HL-60 (cell line): ENCODE measurements at regions not wholly inside any gene's neighbourhood (a gene's known extent, or its start where the extent isn't known, plus 50 kb on each side); places are given as distances from the start of the nearest gene placed in this dataset.

Source experiments
- DNase-seq, 2 experiments: peaks; one replicate each; pipeline ENCODE4 v3.0.0-alpha.2; 2010 to 2020; ENCODE audit warnings: low read depth in 1 of 2, low spot score in 1 of 2
- H3K27ac ChIP-seq: fragments of 250-450 bp; sonication (Bioruptor Pico); replicated peaks from 2 replicates; pipeline ENCODE4 v1.5.1; 2020; ENCODE audit warnings: mild to moderate bottlenecking, moderate library complexity
- H3K27me3 ChIP-seq: fragments of 250-450 bp; sonication (Bioruptor Pico); 2 replicates; pipeline ENCODE4 v1.5.1; 2021; ENCODE audit warnings: mild to moderate bottlenecking, moderate library complexity; ENCODE audit not compliant: insufficient read depth, poor library complexity, severe bottlenecking
- H3K4me3 ChIP-seq: replicated peaks from 2 replicates; pipeline ENCODE4 v1.5.1; 2011; ENCODE audit warnings: mild to moderate bottlenecking, control low read depth, low read length; ENCODE audit not compliant: insufficient read depth
- CTCF ChIP-seq: IDR thresholded peaks from one replicate; pipeline ENCODE4 v1.5.1; 2011; ENCODE audit warnings: low read length, control low read depth, inconsistent platforms; ENCODE audit not compliant: insufficient read depth
- GABPA ChIP-seq: IDR thresholded peaks from 2 replicates; pipeline ENCODE4 v1.6.1; 2012; ENCODE audit warnings: low read depth
- POLR2AphosphoS5 ChIP-seq: IDR thresholded peaks from 2 replicates; pipeline ENCODE4 v1.6.1; 2012; ENCODE audit warnings: low read depth
- REST ChIP-seq: IDR thresholded peaks from 2 replicates; pipeline ENCODE4 v1.6.1; 2012; ENCODE audit warnings: low read depth; ENCODE audit not compliant: insufficient replicate concordance
- SPI1 ChIP-seq: IDR thresholded peaks from 2 replicates; pipeline ENCODE4 v1.6.1; 2012; ENCODE audit warnings: low read depth, mild to moderate bottlenecking, borderline replicate concordance

- no peak for DNase-seq
- H3K4me3 ChIP-seq, result no peak overlapping the region
- TF ChIP-seq SPI1 (no peak), REST (no peak), POLR2AphosphoS5 (no peak), CTCF (no peak), GABPA (no peak)
- peaks cover 3% of the 10 kb centered on the region for H3K27me3 ChIP-seq
- no peak overlapping the region for H3K27ac ChIP-seq
These were observed 112.4 kb downstream of the NUFIP1 start for GRCh38 chr13:44876782-44877324.

- H3K27ac ChIP-seq, result no peak overlapping the region
- TF ChIP-seq SPI1 (no peak), POLR2AphosphoS5 (no peak), CTCF (no peak), REST (no peak), GABPA (no peak)
- H3K4me3 ChIP-seq, result no peak overlapping the region
- no peak for DNase-seq
- peaks cover 3% of the 10 kb centered on the region for H3K27me3 ChIP-seq
These were observed 114.2 kb downstream of the NUFIP1 start for GRCh38 chr13:44874886-44875630.

- no peak for DNase-seq
- Histone ChIP-seq H3K27ac (no peak overlapping the region), H3K4me3 (no peak overlapping the region), H3K27me3 (peaks cover 4% of the 10 kb centered on the region)
- no peak for TF ChIP-seq POLR2AphosphoS5
- TF ChIP-seq CTCF, result no peak
- no peak for TF ChIP-seq REST
- no peak for TF ChIP-seq SPI1
These were observed 115.1 kb downstream of the NUFIP1 start for GRCh38 chr13:44874176-44874575.
